ENCODE measurements at regions not wholly inside any gene's neighbourhood (a gene's known extent, or its start where the extent isn't known, plus 50 kb on each side); places are given as distances from the start of the nearest gene placed in this dataset.

GRCh38 chr18:73681398-73681797 lies 466.2 kb downstream of the FBXO15 start:
- TF ChIP-seq, protein P1, sequence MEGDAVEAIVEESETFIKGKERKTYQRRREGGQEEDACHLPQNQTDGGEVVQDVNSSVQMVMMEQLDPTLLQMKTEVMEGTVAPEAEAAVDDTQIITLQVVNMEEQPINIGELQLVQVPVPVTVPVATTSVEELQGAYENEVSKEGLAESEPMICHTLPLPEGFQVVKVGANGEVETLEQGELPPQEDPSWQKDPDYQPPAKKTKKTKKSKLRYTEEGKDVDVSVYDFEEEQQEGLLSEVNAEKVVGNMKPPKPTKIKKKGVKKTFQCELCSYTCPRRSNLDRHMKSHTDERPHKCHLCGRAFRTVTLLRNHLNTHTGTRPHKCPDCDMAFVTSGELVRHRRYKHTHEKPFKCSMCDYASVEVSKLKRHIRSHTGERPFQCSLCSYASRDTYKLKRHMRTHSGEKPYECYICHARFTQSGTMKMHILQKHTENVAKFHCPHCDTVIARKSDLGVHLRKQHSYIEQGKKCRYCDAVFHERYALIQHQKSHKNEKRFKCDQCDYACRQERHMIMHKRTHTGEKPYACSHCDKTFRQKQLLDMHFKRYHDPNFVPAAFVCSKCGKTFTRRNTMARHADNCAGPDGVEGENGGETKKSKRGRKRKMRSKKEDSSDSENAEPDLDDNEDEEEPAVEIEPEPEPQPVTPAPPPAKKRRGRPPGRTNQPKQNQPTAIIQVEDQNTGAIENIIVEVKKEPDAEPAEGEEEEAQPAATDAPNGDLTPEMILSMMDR (IDR thresholded peaks at IDR 0.05; ENCODE audit: poor library complexity): no peak
- TF ChIP-seq EZH2phosphoT487 (IDR thresholded peaks at IDR 0.05; ENCODE audit: low read depth, severe bottlenecking, unreplicated experiment): no peak

All from hepatocyte (in vitro differentiated cells).